Glutamatergic neuron (in vitro differentiated cells): ENCODE measurements at regions not wholly inside any gene's neighbourhood (a gene's known extent, or its start where the extent isn't known, plus 50 kb on each side); places are given as distances from the start of the nearest gene placed in this dataset.

Experiments used
- DNase-seq: peaks from one replicate; pipeline ENCODE4 v3.0.0; 2022
- H3K27ac Mint-ChIP-seq: one replicate; pipeline ENCODE4 v1.8.0; 2020; ENCODE audit warnings: mild to moderate bottlenecking, mixed read lengths, inconsistent platforms; ENCODE audit not compliant: unreplicated experiment
- H3K27me3 Mint-ChIP-seq: one replicate; pipeline ENCODE4 v1.8.0; 2020; ENCODE audit warnings: mild to moderate bottlenecking, moderate library complexity, mixed read lengths, inconsistent platforms; ENCODE audit not compliant: unreplicated experiment
- H3K36me3 Mint-ChIP-seq: one replicate; pipeline ENCODE4 v1.8.0; 2020; ENCODE audit warnings: mild to moderate bottlenecking, mixed read lengths, inconsistent platforms; ENCODE audit not compliant: unreplicated experiment
- H3K4me1 Mint-ChIP-seq: one replicate; pipeline ENCODE4 v1.8.0; 2020; ENCODE audit warnings: mild to moderate bottlenecking, low read depth, mixed read lengths, inconsistent platforms; ENCODE audit not compliant: unreplicated experiment
- H3K4me3 Mint-ChIP-seq: one replicate; pipeline ENCODE4 v1.8.0; 2020; ENCODE audit warnings: mild to moderate bottlenecking, mixed read lengths, inconsistent platforms; ENCODE audit not compliant: unreplicated experiment
- H3K9me3 Mint-ChIP-seq: one replicate; pipeline ENCODE4 v1.8.0; 2020; ENCODE audit warnings: mild to moderate bottlenecking, moderate library complexity, mixed read lengths, inconsistent platforms; ENCODE audit not compliant: unreplicated experiment
- TF ChIP-seq, protein P1 (sequence below): fragments of 200-600 bp; sonication (generic); IDR thresholded peaks from one replicate; pipeline ENCODE4 v1.5.0; 2021; ENCODE audit not compliant: partially characterized antibody, unreplicated experiment

DNA sequence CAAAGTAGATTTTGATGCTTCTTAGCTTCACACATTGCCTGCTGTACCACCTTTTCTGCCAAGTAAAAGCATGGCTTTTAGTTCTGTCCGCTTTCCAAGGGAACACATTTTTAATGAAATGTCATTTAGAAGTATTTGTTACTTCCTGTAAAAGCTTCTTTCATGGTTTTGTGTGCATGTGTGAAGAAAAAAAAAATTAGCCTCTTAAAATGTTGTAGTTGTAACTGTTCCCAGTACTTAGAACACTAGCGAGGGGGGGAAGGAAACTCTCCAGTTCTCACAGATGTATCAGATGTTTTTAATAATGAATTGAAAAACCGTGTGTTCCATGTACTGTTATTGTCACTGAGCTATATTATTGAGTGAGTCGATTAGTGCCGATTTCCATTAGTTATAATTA, 568.3 kb upstream of the ADGRL2 start:
- H3K4me1 Mint-ChIP-seq = peaks cover 3% of the 10 kb centered on the region
- H3K27ac Mint-ChIP-seq = no peak overlapping the region
- no peaks in the 10 kb centered on the region for H3K36me3 Mint-ChIP-seq
- TF ChIP-seq, protein P1, sequence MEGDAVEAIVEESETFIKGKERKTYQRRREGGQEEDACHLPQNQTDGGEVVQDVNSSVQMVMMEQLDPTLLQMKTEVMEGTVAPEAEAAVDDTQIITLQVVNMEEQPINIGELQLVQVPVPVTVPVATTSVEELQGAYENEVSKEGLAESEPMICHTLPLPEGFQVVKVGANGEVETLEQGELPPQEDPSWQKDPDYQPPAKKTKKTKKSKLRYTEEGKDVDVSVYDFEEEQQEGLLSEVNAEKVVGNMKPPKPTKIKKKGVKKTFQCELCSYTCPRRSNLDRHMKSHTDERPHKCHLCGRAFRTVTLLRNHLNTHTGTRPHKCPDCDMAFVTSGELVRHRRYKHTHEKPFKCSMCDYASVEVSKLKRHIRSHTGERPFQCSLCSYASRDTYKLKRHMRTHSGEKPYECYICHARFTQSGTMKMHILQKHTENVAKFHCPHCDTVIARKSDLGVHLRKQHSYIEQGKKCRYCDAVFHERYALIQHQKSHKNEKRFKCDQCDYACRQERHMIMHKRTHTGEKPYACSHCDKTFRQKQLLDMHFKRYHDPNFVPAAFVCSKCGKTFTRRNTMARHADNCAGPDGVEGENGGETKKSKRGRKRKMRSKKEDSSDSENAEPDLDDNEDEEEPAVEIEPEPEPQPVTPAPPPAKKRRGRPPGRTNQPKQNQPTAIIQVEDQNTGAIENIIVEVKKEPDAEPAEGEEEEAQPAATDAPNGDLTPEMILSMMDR = no peak
- no peaks in the 10 kb centered on the region for H3K9me3 Mint-ChIP-seq
- DNase-seq = no peak
- H3K4me3 Mint-ChIP-seq = no peak overlapping the region
- peaks cover 2% of the 10 kb centered on the region for H3K27me3 Mint-ChIP-seq

DNA sequence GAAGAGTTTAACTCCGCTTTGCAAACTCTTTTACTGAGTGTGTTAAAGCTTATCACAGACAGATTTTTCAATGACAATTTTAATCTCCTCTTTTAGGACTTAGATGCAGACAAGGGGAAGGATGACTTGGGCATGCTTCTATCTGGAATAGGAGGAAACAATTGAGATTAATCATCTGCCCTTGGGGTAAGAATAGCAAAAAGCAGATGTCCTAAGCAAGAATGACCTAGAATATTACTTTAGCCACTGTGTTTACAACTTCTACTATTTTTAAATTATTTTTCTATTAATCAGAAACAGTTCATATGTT, 569.0 kb upstream of the ADGRL2 start:
- no peak overlapping the region for H3K27ac Mint-ChIP-seq

DNA sequence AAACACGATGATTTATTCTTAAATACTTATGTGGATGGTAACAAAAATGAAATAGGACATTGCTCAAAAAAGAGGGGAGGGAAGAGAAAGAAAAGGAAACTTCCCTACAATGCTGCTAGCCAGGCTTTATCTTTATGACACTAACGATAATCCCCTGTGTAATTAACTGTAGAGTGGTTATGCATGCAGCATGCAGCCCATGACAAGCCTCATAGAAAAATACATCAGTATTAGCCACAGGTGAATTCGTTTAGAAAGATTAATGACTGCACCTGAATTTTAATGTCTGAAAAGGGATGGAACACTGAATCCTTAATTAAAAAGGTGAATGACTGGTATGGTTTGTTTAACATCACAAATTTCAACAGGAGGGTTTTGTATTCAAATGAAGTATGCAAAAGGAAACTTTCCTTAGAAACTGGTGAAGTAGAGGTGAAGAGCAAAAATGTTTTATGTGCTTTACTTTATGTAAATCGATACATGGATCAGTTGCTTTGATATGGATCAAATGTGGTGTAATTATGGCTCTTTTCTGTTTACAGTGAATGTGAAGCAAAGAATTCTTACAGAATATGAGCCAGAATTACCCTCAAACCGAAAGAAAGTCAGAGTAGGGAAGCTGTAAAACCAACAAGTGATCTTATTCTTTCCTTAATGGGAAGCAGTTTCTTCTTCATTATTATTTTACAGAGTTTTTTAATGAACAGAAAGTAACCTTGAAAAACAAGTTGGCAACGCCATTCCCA, 569.6 kb upstream of the ADGRL2 start:
- TF ChIP-seq, protein P1 = no peak
- no peak for DNase-seq
- Mint-ChIP-seq H3K36me3 (no peaks in the 10 kb centered on the region), H3K4me1 (peaks cover 5% of the 10 kb centered on the region), H3K27me3 (peaks cover 2% of the 10 kb centered on the region), H3K27ac (no peak overlapping the region), H3K9me3 (no peaks in the 10 kb centered on the region), H3K4me3 (no peak overlapping the region)

More for the DNA sequence above, 569.0 kb upstream of the ADGRL2 start:
- DNase-seq = no peak
- H3K36me3 Mint-ChIP-seq = no peaks in the 10 kb centered on the region
- H3K4me1 Mint-ChIP-seq = peaks cover 1% of the 10 kb centered on the region
- TF ChIP-seq, protein P1 = no peak
- no peaks in the 10 kb centered on the region for H3K9me3 Mint-ChIP-seq
- no peak overlapping the region for H3K4me3 Mint-ChIP-seq
- H3K27me3 Mint-ChIP-seq = peaks cover 2% of the 10 kb centered on the region

DNA sequence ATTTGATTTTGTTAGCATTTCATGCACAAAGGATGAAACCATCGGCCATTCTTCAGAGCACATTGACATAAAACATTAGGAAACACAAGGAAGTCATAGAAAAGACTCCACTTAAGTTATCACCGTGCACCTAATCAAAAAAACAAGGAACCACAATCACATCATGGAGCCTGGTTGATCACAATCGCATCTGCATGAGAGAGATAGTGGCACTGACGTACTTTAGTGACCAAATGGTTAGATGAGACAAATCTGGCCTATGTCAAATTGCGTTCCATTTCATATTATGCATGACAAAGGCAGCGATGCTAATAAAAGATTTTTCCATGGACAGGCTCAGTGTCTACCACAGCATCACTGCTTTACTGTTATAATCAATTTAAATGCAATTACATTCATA, 571.8 kb upstream of the ADGRL2 start:
- Mint-ChIP-seq H3K36me3 (no peaks in the 10 kb centered on the region), H3K27me3 (no peaks in the 10 kb centered on the region), H3K4me1 (peaks cover 10% of the 10 kb centered on the region), H3K4me3 (no peak overlapping the region), H3K27ac (no peak overlapping the region), H3K9me3 (no peaks in the 10 kb centered on the region)
- TF ChIP-seq, protein P1 = no peak
- DNase-seq = no peak

DNA sequence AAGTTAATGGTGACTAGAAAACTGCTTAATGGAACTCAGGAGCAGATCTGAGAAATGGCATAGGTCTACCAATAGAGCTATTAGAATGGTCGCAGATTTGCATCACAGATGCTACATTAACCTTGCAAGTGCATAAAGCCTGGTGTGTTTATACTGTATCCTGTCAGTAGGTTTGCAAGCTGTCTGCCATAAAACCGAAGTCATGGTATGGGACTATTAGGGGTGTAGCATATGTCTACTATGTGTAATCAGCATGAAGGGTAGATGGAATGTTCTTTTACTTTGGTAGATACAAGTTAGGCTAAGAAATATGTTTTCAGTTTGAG, 574.2 kb upstream of the ADGRL2 start:
- no peaks in the 10 kb centered on the region for H3K9me3 Mint-ChIP-seq
- no peak for DNase-seq
- TF ChIP-seq, protein P1 = no peak
- no peaks in the 10 kb centered on the region for H3K36me3 Mint-ChIP-seq
- H3K4me3 Mint-ChIP-seq = no peak overlapping the region
- peaks cover 10% of the 10 kb centered on the region for H3K4me1 Mint-ChIP-seq
- H3K27me3 Mint-ChIP-seq = no peaks in the 10 kb centered on the region
- H3K27ac Mint-ChIP-seq = no peak overlapping the region
